CD14-positive monocyte (primary cell): ENCODE measurements at regions not wholly inside any gene's neighbourhood (a gene's known extent, or its start where the extent isn't known, plus 50 kb on each side); places are given as distances from the start of the nearest gene placed in this dataset.

Experiments
- DNase-seq, 3 donors: peaks; one replicate each; pipeline ENCODE4 v3.0.0-alpha.2; 2011 to 2022
- H2AFZ ChIP-seq: 2 replicates; pipeline ENCODE4 v1.6.0; 2012; ENCODE audit warnings: mild to moderate bottlenecking, low read depth, low read length, inconsistent platforms; ENCODE audit not compliant: insufficient read depth, poor library complexity, severe bottlenecking
- H3K27ac ChIP-seq, 2 donors: 1 replicate in 1 of 2; 2 replicates in 1 of 2; pipeline ENCODE4 v1.5.1; 2012 to 2013; ENCODE audit warnings: low read length in 2 of 2, control low read depth in 1 of 2, inconsistent platforms in 1 of 2, low read depth in 1 of 2, mild to moderate bottlenecking in 1 of 2
- H3K27me3 ChIP-seq, 2 donors: one replicate each; pipeline versions ENCODE4 v1.6.0 to v1.6.1; 2011 to 2013; ENCODE audit warnings: low read length in 2 of 2; ENCODE audit not compliant: control insufficient read depth in 2 of 2, insufficient read depth in 2 of 2
- H3K36me3 ChIP-seq, 2 donors: replicated peaks in 1 of 2; 1 replicate in 1 of 2; 2 replicates in 1 of 2; pipeline versions ENCODE4 v1.5.1 to v1.6.1; 2012 to 2013; ENCODE audit warnings: low read length in 2 of 2, control low read depth in 1 of 2, inconsistent platforms in 1 of 2, mild to moderate bottlenecking in 1 of 2; ENCODE audit not compliant: insufficient read depth in 2 of 2, control insufficient read depth in 1 of 2
- H3K4me1 ChIP-seq, 2 donors: 1 replicate in 1 of 2; 2 replicates in 1 of 2; pipeline versions ENCODE4 v1.5.1 to v1.6.1; 2012 to 2013; ENCODE audit warnings: low read length in 2 of 2, control low read depth in 1 of 2, inconsistent platforms in 1 of 2, mild to moderate bottlenecking in 1 of 2, moderate library complexity in 1 of 2; ENCODE audit not compliant: insufficient read depth in 2 of 2, control insufficient read depth in 1 of 2
- H3K4me2 ChIP-seq: replicated peaks from 2 replicates; pipeline ENCODE3; 2012; ENCODE audit warnings: low read length, moderate library complexity, mild to moderate bottlenecking; ENCODE audit not compliant: poor library complexity, severe bottlenecking; ENCODE audit errors: extremely low read depth
- H3K4me3 ChIP-seq, 3 experiments: fragments of 200-600 bp in 1 of 3; sonication (generic) in 1 of 3; replicated peaks in 1 of 3; 1 replicate in 2 of 3; 2 replicates in 1 of 3; pipeline ENCODE4 v1.5.1; 2011 to 2013; ENCODE audit warnings: low read length in 3 of 3, mild to moderate bottlenecking in 3 of 3, control low read depth in 2 of 3, low read depth in 2 of 3, inconsistent platforms in 1 of 3, moderate library complexity in 1 of 3
- H3K79me2 ChIP-seq: 2 replicates; pipeline ENCODE4 v1.6.0; 2012; ENCODE audit warnings: mild to moderate bottlenecking, control low read depth, inconsistent platforms, low read length, moderate library complexity; ENCODE audit not compliant: insufficient read depth
- H3K9ac ChIP-seq: 2 replicates; pipeline ENCODE4 v1.6.0; 2017; ENCODE audit warnings: low read length, mild to moderate bottlenecking; ENCODE audit not compliant: insufficient read depth, poor library complexity, severe bottlenecking
- H3K9me3 ChIP-seq, 2 donors: replicated peaks in 1 of 2; 1 replicate in 1 of 2; 2 replicates in 1 of 2; pipeline versions ENCODE4 v1.5.1 to v1.6.1; 2012 to 2013; ENCODE audit warnings: low read length in 2 of 2, control low read depth in 1 of 2; ENCODE audit not compliant: control insufficient read depth in 1 of 2, insufficient read depth in 1 of 2
- H4K20me1 ChIP-seq: 2 replicates; pipeline ENCODE4 v1.6.0; 2012; ENCODE audit warnings: mild to moderate bottlenecking, low read length, control low read depth, moderate library complexity; ENCODE audit not compliant: insufficient read depth
- H3K27ac Mint-ChIP-seq, 7 donors: one replicate each; pipeline ENCODE4 v1.8.0; 2020; ENCODE audit warnings: mild to moderate bottlenecking in 7 of 7, mixed read lengths in 7 of 7, moderate library complexity in 6 of 7, inconsistent platforms in 2 of 7
- H3K27me3 Mint-ChIP-seq, 3 donors: one replicate each; pipeline ENCODE4 v1.8.0; 2021 to 2022; ENCODE audit warnings: low read depth in 3 of 3, mild to moderate bottlenecking in 3 of 3, mixed read lengths in 3 of 3, moderate library complexity in 3 of 3, inconsistent platforms in 1 of 3
- H3K36me3 Mint-ChIP-seq, 2 donors: one replicate each; pipeline ENCODE4 v1.8.0; 2020; ENCODE audit warnings: mixed read lengths in 2 of 2, inconsistent platforms in 1 of 2, mild to moderate bottlenecking in 1 of 2
- H3K4me1 Mint-ChIP-seq: one replicate; pipeline ENCODE4 v1.8.0; 2020; ENCODE audit warnings: mild to moderate bottlenecking, mixed read lengths
- H3K4me3 Mint-ChIP-seq, 2 donors: one replicate each; pipeline ENCODE4 v1.8.0; 2020; ENCODE audit warnings: mild to moderate bottlenecking in 2 of 2, mixed read lengths in 2 of 2, moderate library complexity in 1 of 2
- H3K9me3 Mint-ChIP-seq, 7 donors: one replicate each; pipeline ENCODE4 v1.8.0; 2020 to 2022; ENCODE audit warnings: mixed read lengths in 7 of 7, mild to moderate bottlenecking in 6 of 7, moderate library complexity in 6 of 7, inconsistent platforms in 2 of 7
- CTCF ChIP-seq: fragments of 200-600 bp; IDR thresholded peaks from one replicate; pipeline ENCODE4 v1.8.0; 2022; ENCODE audit warnings: antibody characterized with exemption, mild to moderate bottlenecking
- WGBS: methylation state at CpG from one replicate; pipeline ENCODE4 v1.1.5; 2013; ENCODE audit warnings: missing lambda C conversion rate; ENCODE audit not compliant: insufficient coverage; 5-methylcytosine and 5-hydroxymethylcytosine counted together
- intact Hi-C, 2 donors: fragments of 100-400 bp; cut with micrococcal nuclease; formaldehyde crosslinking; loops; one replicate each; pipeline versions ENCODE4 v1.15.0 to v1.15.1; 2023

GRCh38 chr18:60145776-60146175 is 226.8 kb downstream of the MC4R start:
- Mint-ChIP-seq H3K4me1 (no peaks in the 10 kb centered on the region), H3K27ac (no peak overlapping the region), H3K9me3 (peaks cover 0 to 3% (median 0%) of the 10 kb centered on the region in 7 donors), H3K27me3 (peaks cover 0 to 2% (median 1%) of the 10 kb centered on the region in 3 donors), H3K4me3 (no peak overlapping the region), H3K36me3 (no peaks in the 10 kb centered on the region)
- Histone ChIP-seq H3K9me3 (no peaks in the 10 kb centered on the region), H4K20me1 (no peaks in the 10 kb centered on the region), H3K36me3 (no peaks in the 10 kb centered on the region), H3K79me2 (no peaks in the 10 kb centered on the region), H3K27me3 (no peaks in the 10 kb centered on the region), H3K4me2 (no peak overlapping the region), H3K4me1 (no peaks in the 10 kb centered on the region), H3K9ac (no peak overlapping the region), H2AFZ (no peak overlapping the region), H3K27ac (no peak overlapping the region), H3K4me3 (no peak overlapping the region)
- 94% methylated on average over 2 of the region's 2 CpGs for WGBS
- intact Hi-C loops: no loop called here
- DNase-seq: no peak
- no peak for TF ChIP-seq CTCF

- Mint-ChIP-seq H3K27ac (no peak overlapping the region), H3K4me1 (no peaks in the 10 kb centered on the region), H3K4me3 (no peak overlapping the region), H3K36me3 (no peaks in the 10 kb centered on the region), H3K9me3 (peaks cover 8 to 15% (median 10%) of the 10 kb centered on the region in 7 donors), H3K27me3 (no peaks in the 10 kb centered on the region)
- no peaks in the 10 kb centered on the region for H3K27me3 ChIP-seq
- no CpG with 5 or more reads among the region's 1 CpG for WGBS
- no peak for TF ChIP-seq CTCF
- H3K9ac ChIP-seq: no peak overlapping the region
- no peaks in the 10 kb centered on the region for H3K79me2 ChIP-seq
- intact Hi-C loops: no loop called here
- H3K4me1 ChIP-seq: no peaks in the 10 kb centered on the region
- no peak overlapping the region for H3K27ac ChIP-seq
- DNase-seq: no peak
- no peaks in the 10 kb centered on the region for H3K36me3 ChIP-seq
- H3K9me3 ChIP-seq: peaks cover 0 to 6% of the 10 kb centered on the region in 2 donors
- no peaks in the 10 kb centered on the region for H4K20me1 ChIP-seq
- no peak overlapping the region for H2AFZ ChIP-seq
- no peak overlapping the region for H3K4me3 ChIP-seq
- no peak overlapping the region for H3K4me2 ChIP-seq
Observed at GRCh38 chr18:60134806-60135205, 235.0 kb downstream of the PMAIP1 start.
